Right lung (tissue), 2 donors: ENCODE measurements at regions not wholly inside any gene's neighbourhood (a gene's known extent, or its start where the extent isn't known, plus 50 kb on each side); places are given as distances from the start of the nearest gene placed in this dataset.

Experiments used
- DNase-seq, 2 donors: peaks; one replicate each; pipeline ENCODE4 v3.0.0-alpha.2; 2013

DNA sequence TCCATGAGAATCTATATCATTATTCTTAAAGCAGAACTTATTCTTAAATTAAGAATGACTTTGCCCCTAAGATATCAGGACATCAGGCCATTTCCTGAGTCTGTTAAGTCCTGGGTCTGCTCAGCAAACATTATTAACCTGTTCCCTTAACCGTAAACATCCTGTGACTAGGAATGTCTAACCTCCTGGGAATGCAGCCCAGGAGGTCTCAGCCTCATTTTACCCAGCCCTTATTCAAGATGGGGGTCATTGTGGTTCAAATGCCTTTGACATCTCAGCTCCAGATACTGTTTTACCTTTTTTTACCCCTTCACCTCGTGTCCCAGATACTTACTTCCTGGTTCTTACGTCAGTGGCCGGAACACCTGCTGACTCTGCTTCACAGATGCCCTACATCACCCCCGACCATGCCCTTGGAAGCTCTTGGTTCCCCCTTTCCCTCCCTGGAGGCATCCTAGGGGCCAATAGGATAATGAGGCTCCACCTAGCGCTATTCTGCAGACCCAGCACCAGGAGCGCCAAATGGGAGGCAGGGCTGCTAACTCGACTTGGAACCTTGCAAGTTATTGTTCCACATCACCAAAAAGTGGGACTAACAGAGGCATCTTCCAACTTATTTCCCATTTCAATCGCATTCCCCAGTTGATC is 182.5 kb downstream of the MED10 start:
- DNase-seq: no peak

DNA sequence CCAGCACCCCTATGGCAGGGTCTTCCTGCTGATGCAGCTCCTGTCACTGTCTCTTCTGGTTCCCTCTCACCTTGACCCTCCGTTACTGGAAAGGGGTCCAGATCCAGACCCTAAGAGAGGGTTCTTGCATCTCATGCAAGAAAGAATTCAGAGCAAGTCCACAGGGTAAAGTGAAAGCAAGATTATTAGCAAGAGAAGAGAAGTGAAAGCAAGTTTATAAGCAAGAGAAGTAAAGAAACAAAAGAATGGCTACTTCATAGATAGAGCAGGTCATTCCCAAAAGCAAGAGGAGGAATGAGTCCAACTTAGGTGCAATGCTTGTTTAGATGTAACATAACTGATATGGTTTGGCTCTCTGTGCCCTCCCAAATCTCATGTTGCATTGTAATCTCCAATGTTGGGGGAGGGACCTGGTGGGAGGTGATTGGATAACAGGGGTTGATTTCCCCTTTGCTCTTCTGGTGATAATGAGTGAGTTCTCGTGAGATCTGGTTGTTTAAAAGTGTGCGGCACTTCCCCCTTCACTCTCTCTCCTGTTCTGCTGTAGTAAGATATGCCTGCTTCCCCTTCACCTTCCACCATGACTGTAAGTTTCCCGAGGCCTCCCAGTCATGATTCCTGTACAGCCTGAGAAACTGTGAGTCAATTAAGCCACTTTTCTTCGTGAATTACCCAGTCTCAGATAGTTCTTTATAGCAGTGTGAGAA is 183.3 kb downstream of the MED10 start:
- DNase-seq: no peak

DNA sequence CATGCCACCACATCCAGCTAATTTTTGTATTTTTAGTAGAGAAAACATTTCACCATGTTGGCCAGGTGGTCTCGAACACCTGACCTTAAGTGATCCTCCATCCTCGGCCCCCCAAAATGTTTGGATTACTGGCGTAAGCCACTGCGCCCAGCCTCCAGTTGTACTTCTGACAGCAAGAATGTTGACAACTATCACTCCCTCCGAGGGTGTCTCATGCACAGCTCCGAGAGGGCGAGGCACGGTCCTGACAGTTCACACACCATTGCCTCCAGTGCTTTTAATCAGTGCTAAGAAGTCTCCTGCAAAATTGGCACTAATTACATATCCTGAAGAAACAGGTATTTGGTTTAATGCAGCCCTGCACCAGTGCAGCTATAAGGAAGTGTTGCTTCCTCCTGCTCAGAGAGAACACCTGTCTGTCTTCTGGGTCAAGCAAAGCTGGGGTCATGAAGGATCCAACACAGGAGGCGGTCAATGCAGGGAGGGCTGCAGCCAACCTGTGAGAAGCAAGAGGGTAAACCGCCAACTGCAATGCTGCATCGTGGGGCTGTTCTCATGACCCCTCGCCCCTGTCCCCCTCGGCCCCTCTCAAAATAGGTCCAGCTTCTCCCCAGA is 184.0 kb downstream of the MED10 start:
- DNase-seq: no peak

DNA sequence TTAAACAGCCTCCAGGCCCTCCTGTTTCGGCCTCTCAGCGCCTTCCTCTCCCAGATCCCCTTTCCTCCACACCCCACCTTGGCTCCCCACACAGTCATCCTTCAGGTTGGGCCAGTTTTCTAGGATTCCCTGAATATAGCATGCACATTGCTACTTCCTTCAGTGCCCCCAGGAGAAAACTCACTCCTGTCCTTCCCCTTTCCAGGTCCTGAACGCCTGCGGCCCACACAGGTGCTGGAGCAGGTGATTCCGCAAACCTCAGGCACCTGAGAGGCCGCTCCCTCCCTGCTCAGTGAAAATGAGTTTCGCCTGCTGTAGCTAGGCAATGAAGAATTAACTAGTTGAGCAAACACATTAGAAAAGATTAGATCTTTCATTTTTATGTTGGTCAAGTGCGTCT is 185.0 kb downstream of the MED10 start:
- DNase-seq: peak in 1 of 2 donors; percentile 12

DNA sequence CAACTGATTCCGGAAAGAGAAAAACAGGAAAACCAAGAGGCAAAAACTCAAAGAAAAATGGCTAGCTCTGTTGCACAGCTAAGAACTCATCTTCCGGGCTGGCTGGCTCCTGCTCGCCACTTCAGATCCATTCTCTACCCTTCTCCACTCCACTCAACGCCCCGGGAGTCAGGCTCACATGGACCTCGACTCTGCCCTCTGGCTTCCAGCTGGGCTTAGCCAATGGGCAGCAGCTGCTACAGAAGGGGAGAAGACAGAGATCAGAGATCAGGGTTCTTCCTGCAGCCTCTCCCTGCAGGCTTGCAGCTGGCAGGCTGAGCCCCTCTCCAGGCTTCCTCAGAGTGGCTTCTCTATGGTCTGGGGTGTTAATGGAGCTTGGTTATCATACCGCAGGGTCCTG is 187.5 kb downstream of the MED10 start:
- DNase-seq: no peak

DNA sequence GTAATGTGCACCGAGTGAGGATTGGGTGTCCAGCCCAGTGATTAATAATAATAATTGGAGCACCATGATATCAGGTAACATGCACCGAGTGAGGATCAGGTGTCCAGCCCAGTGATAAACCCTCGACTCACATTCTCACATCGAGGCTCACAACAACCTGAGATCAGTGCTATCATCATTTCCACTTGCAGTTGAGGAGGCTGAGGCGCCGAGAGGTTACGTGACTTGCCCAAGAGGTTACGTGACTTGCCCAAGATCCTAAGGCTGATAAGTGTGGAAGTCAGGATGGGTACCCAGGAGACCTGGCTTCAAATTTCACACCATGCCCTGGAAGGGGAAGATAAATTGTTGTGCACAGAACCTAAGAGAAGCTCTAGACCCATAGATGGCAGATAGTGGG is 189.4 kb downstream of the MED10 start:
- DNase-seq: no peak

DNA sequence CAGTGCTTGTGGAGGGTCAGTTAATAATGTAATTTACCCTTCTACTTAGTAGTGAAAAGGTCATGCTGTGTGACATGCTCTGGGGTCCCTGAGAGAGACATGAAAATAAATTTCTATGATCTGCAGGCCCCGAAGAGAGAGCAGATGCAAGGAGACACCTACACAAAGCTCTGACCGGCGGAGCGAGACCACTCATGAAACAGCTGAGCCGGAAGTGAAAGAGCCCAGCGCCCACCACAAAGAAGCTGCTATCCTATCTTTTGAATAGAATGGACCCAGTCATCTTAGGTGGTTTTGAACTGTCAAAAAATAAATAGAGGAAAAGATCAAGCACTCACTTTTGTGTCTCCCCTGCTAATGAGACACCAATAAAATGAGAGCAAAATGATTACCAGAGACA is 190.0 kb downstream of the MED10 start:
- DNase-seq: no peak

DNA sequence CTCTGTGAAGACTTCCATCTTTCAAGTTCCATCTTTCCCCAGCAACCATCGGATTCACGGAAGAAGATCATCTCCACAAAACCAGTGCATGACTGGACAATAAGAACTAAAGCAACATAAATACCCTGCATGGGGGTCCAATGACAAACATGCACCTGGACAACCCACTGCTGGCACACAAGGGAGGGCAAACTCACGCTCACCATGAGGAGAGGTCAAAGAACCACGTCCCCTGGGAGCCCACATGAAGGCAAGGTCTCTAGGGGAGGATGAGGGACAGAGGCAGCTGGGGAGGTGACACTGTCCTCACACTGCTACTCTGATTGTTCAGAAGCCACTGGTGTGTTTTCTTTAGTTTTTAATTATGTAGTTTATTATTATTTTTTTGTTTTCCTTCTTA is 190.8 kb downstream of the MED10 start:
- DNase-seq: no peak

DNA sequence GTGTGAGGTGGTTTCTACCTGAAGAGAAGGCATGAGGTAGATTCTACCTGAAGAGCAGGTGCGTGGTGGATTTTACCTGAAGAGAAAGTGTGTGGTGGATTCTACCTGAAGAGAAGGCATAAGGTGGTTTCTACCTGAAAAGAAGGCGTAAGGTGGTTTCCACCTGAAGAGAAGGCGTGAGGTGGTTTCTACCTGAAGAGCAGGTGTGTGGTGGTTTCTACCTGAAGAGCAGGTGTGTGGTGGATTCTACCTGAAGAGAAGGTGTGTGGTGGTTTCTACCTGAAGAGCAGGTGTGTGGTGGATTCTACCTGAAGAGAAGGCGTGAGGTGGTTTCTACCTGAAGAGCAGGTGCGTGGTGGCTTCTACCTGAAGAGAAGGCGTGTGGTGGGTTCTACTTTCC is 192.8 kb downstream of the MED10 start:
- DNase-seq: no peak

DNA sequence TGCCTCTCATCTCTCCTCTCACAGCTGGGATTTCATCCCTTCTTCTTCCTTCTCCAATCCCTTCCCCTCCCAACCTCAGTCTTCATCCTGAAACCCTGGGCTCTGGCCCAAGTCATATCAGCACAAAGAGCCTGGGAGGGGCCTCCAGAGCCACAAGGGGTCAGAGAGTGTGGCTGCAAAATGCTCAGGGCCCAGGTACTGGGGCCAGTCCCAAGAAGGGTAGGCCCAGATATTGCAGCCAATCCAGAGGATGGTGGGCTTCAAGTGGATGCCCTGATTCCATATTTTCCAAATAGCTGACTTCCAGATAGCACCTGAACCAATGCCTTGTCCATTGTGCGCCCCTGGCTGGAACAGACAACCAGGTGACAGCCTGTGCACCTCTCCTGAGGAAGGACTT is 193.9 kb downstream of the MED10 start:
- DNase-seq: no peak

DNA sequence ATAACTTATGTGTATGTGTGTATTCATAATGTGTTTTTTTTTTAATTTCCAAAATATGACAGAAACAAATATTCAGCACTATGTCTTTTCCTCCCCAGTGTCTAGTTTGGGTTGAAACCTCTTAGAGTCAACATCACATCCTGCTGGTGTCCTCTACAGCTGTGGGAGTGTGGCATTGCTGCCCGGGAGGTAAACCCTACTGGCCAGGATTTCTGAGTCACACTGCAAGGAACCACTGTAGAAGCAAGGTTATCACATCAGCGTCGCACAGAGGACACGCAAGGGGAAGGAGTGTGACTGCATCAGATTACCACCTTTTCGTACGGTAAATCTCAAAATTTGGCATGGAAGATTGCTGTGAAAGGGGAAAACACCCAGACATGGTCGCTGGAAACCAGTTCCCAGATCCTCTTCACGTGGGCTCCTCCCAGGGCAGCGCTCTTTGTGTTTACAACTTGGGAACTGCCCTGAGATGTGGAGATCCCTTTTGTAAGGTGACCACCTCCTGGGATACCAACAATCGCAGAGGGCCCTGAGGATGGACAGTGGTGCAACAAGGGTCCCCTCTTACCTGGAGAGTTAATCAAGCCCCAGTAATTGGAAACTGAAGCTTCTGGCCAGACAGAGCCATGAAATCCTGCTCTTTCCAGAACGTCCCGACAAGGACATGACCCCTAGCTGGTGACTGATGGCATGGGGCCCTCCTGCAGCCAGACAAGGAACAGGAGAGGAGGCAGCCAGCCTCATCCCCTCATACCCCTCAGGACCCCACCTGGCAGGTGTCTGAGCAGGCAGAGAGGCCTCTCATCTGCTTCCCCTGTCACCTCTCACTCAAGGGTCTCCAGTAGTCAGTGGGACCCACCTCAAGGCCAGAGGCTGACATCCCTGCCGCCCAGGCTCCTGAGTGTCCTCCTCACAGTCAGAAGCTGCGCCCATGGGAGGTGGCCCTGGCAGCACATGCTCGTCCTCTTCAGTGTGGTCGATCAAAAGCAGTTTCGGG is 194.7 kb downstream of the MED10 start:
- DNase-seq: no peak

DNA sequence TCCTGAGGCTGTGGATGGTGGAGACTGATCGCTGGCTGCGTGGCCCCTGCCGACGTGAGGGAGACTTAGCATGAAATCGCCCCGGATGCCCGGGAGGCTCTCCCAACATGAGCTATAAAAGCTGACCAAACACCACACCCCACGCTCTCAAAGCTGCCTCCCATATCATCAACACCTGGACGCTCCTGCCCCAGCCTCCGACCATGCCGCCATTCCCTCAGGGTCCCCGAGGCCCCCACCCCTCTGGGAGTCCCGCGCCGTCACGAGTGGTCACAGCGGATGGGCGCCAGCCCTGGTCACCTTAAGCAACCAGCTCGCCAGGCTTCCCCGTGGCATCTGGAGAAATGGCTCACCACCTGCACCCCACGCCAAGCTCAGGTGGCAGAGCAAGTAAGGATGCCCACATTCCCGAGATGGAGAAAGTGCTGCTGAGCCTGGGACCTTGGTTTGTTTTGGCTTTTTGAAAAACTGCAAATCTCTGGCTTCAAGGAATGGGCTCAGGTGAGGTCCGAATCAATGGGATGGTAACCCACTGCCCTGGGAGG is 196.0 kb downstream of the MED10 start:
- no peak for DNase-seq

DNA sequence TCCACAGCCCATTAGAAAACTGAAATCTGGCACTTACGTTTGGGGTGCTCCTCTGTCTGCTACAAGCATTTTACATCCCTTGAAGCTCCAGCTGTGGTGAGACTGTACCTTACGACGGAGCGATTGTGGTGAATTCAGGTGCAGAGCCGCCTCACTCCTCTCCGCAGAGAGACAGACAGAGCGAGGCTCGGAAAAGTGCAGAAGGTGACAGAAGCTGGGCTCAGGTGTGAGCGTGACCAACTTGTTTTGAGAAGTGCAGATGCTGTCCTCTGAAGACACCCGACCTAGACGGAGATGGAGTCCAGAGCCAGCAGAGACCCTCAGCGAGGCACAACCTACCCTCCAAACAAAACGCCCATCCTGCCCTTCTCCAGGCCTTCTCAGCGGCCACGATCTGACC is 196.5 kb downstream of the MED10 start:
- DNase-seq: no peak

DNA sequence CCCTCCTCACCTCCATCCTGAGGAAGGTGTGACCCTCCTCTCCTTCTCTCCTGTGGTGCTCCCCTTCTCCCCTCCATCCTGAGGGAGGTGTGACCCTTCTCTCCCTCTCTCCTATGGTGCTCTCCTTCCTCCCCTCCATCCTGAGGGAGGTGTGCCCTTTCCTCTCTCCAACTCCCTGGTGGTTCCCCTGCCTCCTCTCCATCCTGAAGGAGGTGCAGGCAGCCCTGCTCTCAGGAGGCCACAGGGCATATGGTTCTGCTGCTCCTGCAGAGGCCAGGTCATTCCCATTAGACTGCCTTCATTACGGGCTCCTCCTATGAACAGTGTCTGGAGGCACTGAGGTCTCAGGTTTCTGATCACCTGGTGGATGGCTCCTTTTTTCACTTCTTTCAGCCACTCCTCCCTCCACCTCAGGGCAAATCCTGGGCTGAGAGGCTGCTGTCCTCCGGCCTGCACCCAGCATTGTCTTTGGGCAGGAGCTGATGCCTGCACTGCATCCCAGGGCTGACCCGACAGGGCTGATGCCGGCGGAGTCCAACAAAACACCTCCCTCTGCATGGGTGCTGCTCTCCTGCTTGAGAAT is 197.1 kb downstream of the MED10 start:
- DNase-seq: no peak

DNA sequence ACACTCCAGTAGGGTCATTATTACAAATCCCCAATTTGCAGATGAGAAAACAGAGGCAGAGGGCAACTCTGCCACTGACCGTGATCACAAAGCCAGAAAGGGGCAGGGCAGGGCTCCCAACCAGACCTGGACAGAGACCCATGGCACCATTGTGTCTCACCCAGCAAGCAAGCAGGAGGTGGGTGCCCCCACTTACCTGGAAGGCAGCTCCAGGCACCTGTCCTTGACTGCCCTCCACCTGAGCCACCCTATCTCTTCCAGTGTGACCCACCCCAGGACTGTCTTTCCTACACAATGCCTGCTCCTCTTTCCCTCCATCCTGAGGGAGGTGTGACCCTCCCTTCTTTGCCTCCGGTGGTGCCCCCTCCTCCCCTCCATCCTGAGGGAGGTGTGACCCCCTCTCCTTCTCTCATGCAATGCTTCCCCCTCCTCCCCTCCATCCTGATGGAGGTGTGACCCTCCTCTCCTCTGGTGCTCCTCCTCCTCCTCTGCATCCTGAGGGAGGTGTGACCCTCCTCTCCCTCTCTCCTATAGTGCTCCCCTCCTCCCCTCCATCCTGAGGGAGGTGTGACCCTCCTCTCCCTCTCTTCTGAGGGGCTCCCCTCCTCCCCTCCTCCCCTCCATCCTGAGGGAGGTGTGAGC is 198.0 kb downstream of the MED10 start:
- no peak for DNase-seq

DNA sequence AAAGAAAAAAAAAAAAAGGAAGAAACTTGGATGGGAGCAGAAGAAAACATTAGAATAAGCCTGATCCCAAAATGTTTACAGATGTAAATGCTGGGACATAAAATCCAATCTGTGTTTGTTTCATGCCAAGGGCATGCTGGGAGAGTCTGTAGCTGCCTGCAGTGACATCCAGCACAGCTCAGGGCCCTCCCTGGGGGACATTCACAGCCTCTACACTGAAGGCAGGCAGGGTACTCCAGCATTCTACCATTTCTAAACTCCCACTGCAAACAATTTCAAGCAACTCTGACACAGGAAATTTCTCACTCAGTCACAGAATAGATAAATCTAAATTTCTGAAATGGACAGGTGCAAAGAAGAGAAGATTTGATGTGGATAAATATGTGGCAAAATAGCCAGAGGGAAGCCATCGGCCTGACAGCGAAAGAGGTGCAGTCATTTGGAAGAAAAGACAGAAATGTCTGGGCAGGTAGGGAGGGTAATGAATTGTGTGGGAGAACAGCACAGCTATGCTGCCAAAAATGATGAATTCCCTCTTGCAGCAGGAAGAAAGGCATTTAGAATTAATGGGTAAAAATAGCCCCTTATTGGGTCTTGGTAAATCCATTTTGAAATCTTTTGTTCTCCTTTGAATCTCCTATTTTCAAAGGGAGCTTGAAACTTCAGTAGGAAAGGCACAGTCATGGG is 199.4 kb downstream of the MED10 start:
- no peak for DNase-seq

DNA sequence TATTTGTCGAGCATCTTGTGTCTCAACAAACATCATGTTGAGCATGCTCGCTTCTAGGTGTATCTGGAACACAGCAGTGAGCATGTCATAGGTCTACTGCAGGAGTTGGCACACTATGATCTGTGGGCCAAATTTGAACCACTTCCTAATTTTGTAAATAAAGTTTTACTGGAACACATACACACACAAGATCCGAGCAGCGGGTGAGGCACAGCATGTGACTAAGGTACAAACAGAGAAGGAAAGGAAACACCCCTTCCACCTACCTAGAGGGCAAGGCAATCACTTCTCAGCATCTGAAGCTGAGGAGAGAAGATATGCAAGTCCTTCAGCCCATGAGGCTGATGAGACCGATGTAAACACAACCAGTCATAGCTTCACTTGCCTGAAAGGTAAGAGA is 200.4 kb downstream of the MED10 start:
- no peak for DNase-seq

DNA sequence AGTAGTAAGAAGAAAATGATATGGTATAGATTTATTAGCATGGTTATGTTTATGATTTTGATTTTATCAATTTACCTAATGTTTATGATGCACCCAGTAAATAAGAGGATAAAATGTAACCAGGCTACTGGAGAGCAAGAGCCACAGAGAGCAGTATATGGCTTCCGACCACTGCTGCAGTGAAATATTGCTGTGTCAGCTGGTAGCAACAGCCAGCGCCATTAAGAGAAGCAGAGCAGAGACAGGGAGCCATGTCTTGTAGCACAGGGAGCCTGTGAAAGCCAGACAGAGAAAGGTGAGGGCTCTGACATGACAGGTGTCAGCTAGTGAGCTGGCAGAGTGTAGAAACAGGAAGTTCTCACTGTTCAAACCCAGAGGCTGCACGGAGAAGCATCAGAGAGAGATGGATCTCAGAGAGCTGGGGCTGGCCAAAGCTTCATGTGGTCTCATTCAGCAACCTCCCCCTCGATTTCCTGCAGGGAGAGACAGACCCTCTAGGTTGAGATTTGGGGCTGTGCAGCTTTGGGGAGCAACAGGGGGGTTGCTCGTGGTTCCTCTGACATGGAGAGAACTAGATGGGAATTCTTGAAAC is 202.1 kb downstream of the MED10 start:
- no peak for DNase-seq

DNA sequence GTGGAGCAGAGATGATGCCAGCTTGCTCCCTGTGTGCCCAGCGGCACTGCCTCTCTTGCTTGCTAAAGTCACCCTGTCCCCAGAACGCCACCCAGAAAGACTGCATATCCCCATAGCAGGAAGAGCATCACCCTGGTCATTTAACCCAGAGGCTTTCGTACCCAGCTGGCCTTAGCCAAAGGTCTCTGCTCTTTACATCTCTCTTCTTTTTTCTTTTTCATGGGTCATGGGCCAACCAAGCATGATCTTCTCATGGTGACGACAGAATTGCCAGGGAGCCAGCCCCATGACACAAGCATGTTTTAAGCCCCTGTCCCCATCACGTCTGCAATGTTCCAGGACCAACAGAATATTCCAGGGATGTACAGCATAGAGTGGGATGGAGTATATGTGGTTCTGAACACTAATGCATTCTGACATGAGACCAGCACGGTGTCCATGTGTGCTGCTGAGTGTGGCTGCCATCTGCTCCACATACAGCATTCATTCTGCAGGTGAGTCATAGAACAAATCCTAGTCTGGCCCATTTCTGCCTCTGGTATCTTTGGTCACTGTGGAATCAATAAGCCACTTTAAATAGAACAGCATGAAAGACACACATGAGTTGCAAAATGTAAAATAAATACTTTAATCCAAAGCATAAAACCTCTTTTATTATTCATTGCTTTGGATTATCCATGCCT is 203.0 kb downstream of the MED10 start:
- DNase-seq: no peak
